ENCODE measurements at regions not wholly inside any gene's neighbourhood (a gene's known extent, or its start where the extent isn't known, plus 50 kb on each side); places are given as distances from the start of the nearest gene placed in this dataset.

- TF ChIP-seq POLR2A (IDR thresholded peaks at IDR 0.05) = no peak
- TF ChIP-seq CTCF (IDR thresholded peaks at IDR 0.05 in 8 of 11, conservative IDR thresholded peaks at IDR 0.05 in 3 of 11) = no peak
- TF ChIP-seq POLR2AphosphoS5 (IDR thresholded peaks at IDR 0.05) = no peak
Measured at GRCh38 chr4:178481564-178481963, 1039.3 kb upstream of the AGA start.
